ENCODE measurements at regions not wholly inside any gene's neighbourhood (a gene's known extent, or its start where the extent isn't known, plus 50 kb on each side); places are given as distances from the start of the nearest gene placed in this dataset.
"Not testable (repeated sequence)": the region's sequence is repeated elsewhere in the genome, so short reads cannot be mapped to it uniquely, and the experiment has no call there.

- no peak for DNase-seq (ENCODE audit: low spot score)
These were observed 65.3 kb upstream of the PTGDR start for GRCh38 chr14:52202151-52202550.

GRCh38 chr14:52190337-52190931 lies 77.1 kb upstream of the PTGDR start:
- no peak for DNase-seq (ENCODE audit: low spot score)

GRCh38 chr14:52189325-52189724 lies 78.2 kb upstream of the PTGDR start:
- DNase-seq (ENCODE audit: low spot score) = no peak

GRCh38 chr14:52188381-52188780 lies 79.1 kb upstream of the PTGDR start:
- no peak for DNase-seq (ENCODE audit: low spot score)

GRCh38 chr14:52185178-52185577 lies 82.3 kb upstream of the PTGDR start:
- no peak for DNase-seq (ENCODE audit: low spot score)

- no peak for DNase-seq (ENCODE audit: low spot score)
These were observed 84.6 kb upstream of the PTGDR start for GRCh38 chr14:52182853-52183252.

GRCh38 chr14:52179141-52179790 lies 88.2 kb upstream of the PTGDR start:
- no peak for DNase-seq (ENCODE audit: low spot score)

- no peak for DNase-seq (ENCODE audit: low spot score)
These were observed 91.5 kb upstream of the PTGDR start for GRCh38 chr14:52175982-52176502.

GRCh38 chr14:52171932-52172331 lies 95.6 kb upstream of the PTGDR start:
- DNase-seq (ENCODE audit: low spot score) = not testable (repeated sequence)

GRCh38 chr14:52166822-52167221 lies 98.0 kb upstream of the NID2 start:
- no peak for DNase-seq (ENCODE audit: low spot score)

- DNase-seq (ENCODE audit: low spot score) = no peak
These were observed 86.9 kb upstream of the NID2 start for GRCh38 chr14:52155651-52156213.

- DNase-seq (ENCODE audit: low spot score) = no peak
These were observed 86.3 kb upstream of the NID2 start for GRCh38 chr14:52154992-52155650.

- no peak for DNase-seq (ENCODE audit: low spot score)
These were observed 85.1 kb upstream of the NID2 start for GRCh38 chr14:52153939-52154338.

GRCh38 chr14:52150162-52150561 lies 81.3 kb upstream of the NID2 start:
- no peak for DNase-seq (ENCODE audit: low spot score)

GRCh38 chr14:52148371-52148770 lies 79.5 kb upstream of the NID2 start:
- DNase-seq (ENCODE audit: low spot score) = no peak

- DNase-seq (ENCODE audit: low spot score) = no peak
These were observed 77.6 kb upstream of the NID2 start for GRCh38 chr14:52146504-52146903.

GRCh38 chr14:52144099-52144498 lies 75.2 kb upstream of the NID2 start:
- not testable (repeated sequence) for DNase-seq (ENCODE audit: low spot score)

GRCh38 chr14:52142504-52142903 lies 73.6 kb upstream of the NID2 start:
- DNase-seq (ENCODE audit: low spot score) = no peak

- peak; percentile 84 for DNase-seq (ENCODE audit: low spot score)
These were observed 62.9 kb upstream of the NID2 start for GRCh38 chr14:52131640-52132320.

GRCh38 chr14:52129721-52130120 lies 60.9 kb upstream of the NID2 start:
- DNase-seq (ENCODE audit: low spot score) = no peak

GRCh38 chr14:52125885-52126284 lies 57.0 kb upstream of the NID2 start:
- no peak for DNase-seq (ENCODE audit: low spot score)

Data from hepatic stellate cell (primary cell).